Epithelial cell of proximal tubule (primary cell): ENCODE measurements at regions not wholly inside any gene's neighbourhood (a gene's known extent, or its start where the extent isn't known, plus 50 kb on each side); places are given as distances from the start of the nearest gene placed in this dataset.
"Not testable (repeated sequence)": the region's sequence is repeated elsewhere in the genome, so short reads cannot be mapped to it uniquely, and the experiment has no call there.

ENCODE experiments used
- DNase-seq: peaks from one replicate; pipeline ENCODE4 v3.0.0-alpha.2; 2011; ENCODE audit warnings: low read depth
- H3K4me3 ChIP-seq: 2 replicates; pipeline ENCODE4 v1.5.1; 2011; ENCODE audit warnings: low read depth, mild to moderate bottlenecking, low read length
- CTCF ChIP-seq: conservative IDR thresholded peaks from 2 replicates; pipeline ENCODE4 v1.5.1; 2012; ENCODE audit warnings: low read depth, mild to moderate bottlenecking, low read length

- DNase-seq, result no peak
- no peak for TF ChIP-seq CTCF
- no peak overlapping the region for H3K4me3 ChIP-seq
Measured at GRCh38 chr6:71672876-71673275, 213.5 kb upstream of the RIMS1 start.

GRCh38 chr6:71675386-71675785 lies 211.0 kb upstream of the RIMS1 start:
- no peak for DNase-seq
- TF ChIP-seq CTCF, result no peak

GRCh38 chr6:71676298-71676697 lies 210.1 kb upstream of the RIMS1 start:
- no peak overlapping the region for H3K4me3 ChIP-seq
- no peak for TF ChIP-seq CTCF
- no peak for DNase-seq

More at GRCh38 chr6:71675386-71675785, 211.0 kb upstream of the RIMS1 start:
- H3K4me3 ChIP-seq, result no peak overlapping the region

- TF ChIP-seq CTCF, result no peak
- no peak overlapping the region for H3K4me3 ChIP-seq
- no peak for DNase-seq
Measured at GRCh38 chr6:71678091-71678490, 208.3 kb upstream of the RIMS1 start.

GRCh38 chr6:71681234-71681867 lies 205.0 kb upstream of the RIMS1 start:
- no peak overlapping the region for H3K4me3 ChIP-seq
- no peak for TF ChIP-seq CTCF
- no peak for DNase-seq

GRCh38 chr6:71686021-71686677 lies 200.2 kb upstream of the RIMS1 start:
- not testable (repeated sequence) for H3K4me3 ChIP-seq, DNase-seq

- no peak for TF ChIP-seq CTCF
- H3K4me3 ChIP-seq, result no peak overlapping the region
- no peak for DNase-seq
Measured at GRCh38 chr6:71698702-71699101, 187.6 kb upstream of the RIMS1 start.
